GM12878 (cell line): ENCODE measurements at regions not wholly inside any gene's neighbourhood (a gene's known extent, or its start where the extent isn't known, plus 50 kb on each side); places are given as distances from the start of the nearest gene placed in this dataset.

ENCODE experiments used
- ASH2L ChIP-seq: fragments of 300-600, 200-600 bp; sonication (generic); IDR thresholded peaks from 2 replicates; pipeline ENCODE4 v1.6.1; 2017; ENCODE audit warnings: low read depth, mild to moderate bottlenecking, borderline replicate concordance
- CREB1 ChIP-seq: IDR thresholded peaks from 2 replicates; pipeline ENCODE4 v1.6.1; 2012; ENCODE audit warnings: low read depth, mild to moderate bottlenecking, inconsistent platforms
- HCFC1 ChIP-seq: fragments of 150-350 bp; IDR thresholded peaks from 2 replicates; pipeline ENCODE4 v1.6.1; 2014; ENCODE audit warnings: low read length
- HDAC6 ChIP-seq: fragments of 200-600 bp; sonication (generic); IDR thresholded peaks from one replicate; pipeline ENCODE4 v1.8.0; 2017; ENCODE audit warnings: antibody characterized with exemption; ENCODE audit not compliant: unreplicated experiment
- IKZF2 ChIP-seq, 2 experiments: fragments of 450-650 bp; IDR thresholded peaks; 2 replicates each; pipeline ENCODE4 v1.6.1; 2017; ENCODE audit warnings: mild to moderate bottlenecking in 2 of 2, moderate library complexity in 2 of 2
- JUNB ChIP-seq: IDR thresholded peaks from 2 replicates; pipeline ENCODE4 v1.6.1; 2016; ENCODE audit warnings: antibody characterized with exemption, mild to moderate bottlenecking
- NFIC ChIP-seq: IDR thresholded peaks from 2 replicates; pipeline ENCODE4 v1.6.1; 2012; ENCODE audit warnings: low read depth, mild to moderate bottlenecking, inconsistent platforms, low read length, moderate library complexity
- PML ChIP-seq: IDR thresholded peaks from 2 replicates; pipeline ENCODE4 v1.6.1; 2012; ENCODE audit warnings: low read length, inconsistent platforms
- RFX5 ChIP-seq: IDR thresholded peaks from 2 replicates; pipeline ENCODE4 v1.6.1; 2011; ENCODE audit warnings: low read depth, low read length, improper control_type of control experiment
- YY1 ChIP-seq: IDR thresholded peaks from 2 replicates; pipeline ENCODE4 v1.6.1; 2011; ENCODE audit warnings: low read depth, mild to moderate bottlenecking, low read length
- TF ChIP-seq, protein P1 (sequence below): IDR thresholded peaks from 2 replicates; pipeline ENCODE4 v1.6.1; 2012; ENCODE audit warnings: low read depth, low read length, improper control_type of control experiment
- TF ChIP-seq, protein P2 (sequence below), 3 experiments: IDR thresholded peaks in 2 of 3; conservative IDR thresholded peaks in 1 of 3; 2 replicates each; pipeline ENCODE4 v1.5.1; 2011; ENCODE audit warnings: low read depth in 3 of 3, low read length in 3 of 3, mild to moderate bottlenecking in 3 of 3, control low read depth in 2 of 3, moderate library complexity in 2 of 3, inconsistent platforms in 1 of 3, mixed read lengths in 1 of 3; ENCODE audit not compliant: control insufficient read depth in 2 of 3, insufficient read depth in 1 of 3; ENCODE audit errors: extremely low read depth in 1 of 3
- TF ChIP-seq, protein P3 (sequence below): IDR thresholded peaks from 2 replicates; pipeline ENCODE4 v1.6.1; 2012; ENCODE audit warnings: improper control_type of control experiment, low read depth, low read length; ENCODE audit not compliant: insufficient replicate concordance

- no peak for TF ChIP-seq HDAC6
- TF ChIP-seq, protein P1, sequence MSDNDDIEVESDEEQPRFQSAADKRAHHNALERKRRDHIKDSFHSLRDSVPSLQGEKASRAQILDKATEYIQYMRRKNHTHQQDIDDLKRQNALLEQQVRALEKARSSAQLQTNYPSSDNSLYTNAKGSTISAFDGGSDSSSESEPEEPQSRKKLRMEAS = no peak
- TF ChIP-seq, protein P2, sequence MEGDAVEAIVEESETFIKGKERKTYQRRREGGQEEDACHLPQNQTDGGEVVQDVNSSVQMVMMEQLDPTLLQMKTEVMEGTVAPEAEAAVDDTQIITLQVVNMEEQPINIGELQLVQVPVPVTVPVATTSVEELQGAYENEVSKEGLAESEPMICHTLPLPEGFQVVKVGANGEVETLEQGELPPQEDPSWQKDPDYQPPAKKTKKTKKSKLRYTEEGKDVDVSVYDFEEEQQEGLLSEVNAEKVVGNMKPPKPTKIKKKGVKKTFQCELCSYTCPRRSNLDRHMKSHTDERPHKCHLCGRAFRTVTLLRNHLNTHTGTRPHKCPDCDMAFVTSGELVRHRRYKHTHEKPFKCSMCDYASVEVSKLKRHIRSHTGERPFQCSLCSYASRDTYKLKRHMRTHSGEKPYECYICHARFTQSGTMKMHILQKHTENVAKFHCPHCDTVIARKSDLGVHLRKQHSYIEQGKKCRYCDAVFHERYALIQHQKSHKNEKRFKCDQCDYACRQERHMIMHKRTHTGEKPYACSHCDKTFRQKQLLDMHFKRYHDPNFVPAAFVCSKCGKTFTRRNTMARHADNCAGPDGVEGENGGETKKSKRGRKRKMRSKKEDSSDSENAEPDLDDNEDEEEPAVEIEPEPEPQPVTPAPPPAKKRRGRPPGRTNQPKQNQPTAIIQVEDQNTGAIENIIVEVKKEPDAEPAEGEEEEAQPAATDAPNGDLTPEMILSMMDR (IDR thresholded peaks at IDR 0.05 in 2 of 3, conservative IDR thresholded peaks at IDR 0.05 in 1 of 3; ENCODE audit: control insufficient read depth in 2 of 3, extremely low read depth in 1 of 3, insufficient read depth in 1 of 3, low read depth in 3 of 3, low read length in 3 of 3) = no peak
- TF ChIP-seq HCFC1 = no peak
- TF ChIP-seq JUNB = no peak
- TF ChIP-seq ASH2L = no peak
- TF ChIP-seq PML = no peak
- TF ChIP-seq, protein P3, sequence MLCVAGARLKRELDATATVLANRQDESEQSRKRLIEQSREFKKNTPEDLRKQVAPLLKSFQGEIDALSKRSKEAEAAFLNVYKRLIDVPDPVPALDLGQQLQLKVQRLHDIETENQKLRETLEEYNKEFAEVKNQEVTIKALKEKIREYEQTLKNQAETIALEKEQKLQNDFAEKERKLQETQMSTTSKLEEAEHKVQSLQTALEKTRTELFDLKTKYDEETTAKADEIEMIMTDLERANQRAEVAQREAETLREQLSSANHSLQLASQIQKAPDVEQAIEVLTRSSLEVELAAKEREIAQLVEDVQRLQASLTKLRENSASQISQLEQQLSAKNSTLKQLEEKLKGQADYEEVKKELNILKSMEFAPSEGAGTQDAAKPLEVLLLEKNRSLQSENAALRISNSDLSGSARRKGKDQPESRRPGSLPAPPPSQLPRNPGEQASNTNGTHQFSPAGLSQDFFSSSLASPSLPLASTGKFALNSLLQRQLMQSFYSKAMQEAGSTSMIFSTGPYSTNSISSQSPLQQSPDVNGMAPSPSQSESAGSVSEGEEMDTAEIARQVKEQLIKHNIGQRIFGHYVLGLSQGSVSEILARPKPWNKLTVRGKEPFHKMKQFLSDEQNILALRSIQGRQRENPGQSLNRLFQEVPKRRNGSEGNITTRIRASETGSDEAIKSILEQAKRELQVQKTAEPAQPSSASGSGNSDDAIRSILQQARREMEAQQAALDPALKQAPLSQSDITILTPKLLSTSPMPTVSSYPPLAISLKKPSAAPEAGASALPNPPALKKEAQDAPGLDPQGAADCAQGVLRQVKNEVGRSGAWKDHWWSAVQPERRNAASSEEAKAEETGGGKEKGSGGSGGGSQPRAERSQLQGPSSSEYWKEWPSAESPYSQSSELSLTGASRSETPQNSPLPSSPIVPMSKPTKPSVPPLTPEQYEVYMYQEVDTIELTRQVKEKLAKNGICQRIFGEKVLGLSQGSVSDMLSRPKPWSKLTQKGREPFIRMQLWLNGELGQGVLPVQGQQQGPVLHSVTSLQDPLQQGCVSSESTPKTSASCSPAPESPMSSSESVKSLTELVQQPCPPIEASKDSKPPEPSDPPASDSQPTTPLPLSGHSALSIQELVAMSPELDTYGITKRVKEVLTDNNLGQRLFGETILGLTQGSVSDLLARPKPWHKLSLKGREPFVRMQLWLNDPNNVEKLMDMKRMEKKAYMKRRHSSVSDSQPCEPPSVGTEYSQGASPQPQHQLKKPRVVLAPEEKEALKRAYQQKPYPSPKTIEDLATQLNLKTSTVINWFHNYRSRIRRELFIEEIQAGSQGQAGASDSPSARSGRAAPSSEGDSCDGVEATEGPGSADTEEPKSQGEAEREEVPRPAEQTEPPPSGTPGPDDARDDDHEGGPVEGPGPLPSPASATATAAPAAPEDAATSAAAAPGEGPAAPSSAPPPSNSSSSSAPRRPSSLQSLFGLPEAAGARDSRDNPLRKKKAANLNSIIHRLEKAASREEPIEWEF = no peak
- no peak for TF ChIP-seq YY1
- no peak for TF ChIP-seq CREB1
- no peak for TF ChIP-seq IKZF2 (IDR thresholded peaks at IDR 0.05)
- TF ChIP-seq RFX5 = no peak
- TF ChIP-seq NFIC = no peak
Measured at GRCh38 chr6:54609981-54610380, 236.6 kb upstream of the FAM83B start.
